A172 (cell line): ENCODE measurements at regions not wholly inside any gene's neighbourhood (a gene's known extent, or its start where the extent isn't known, plus 50 kb on each side); places are given as distances from the start of the nearest gene placed in this dataset.
A peak's percentile ranks its signal among the peaks of the same experiment; 100 is the strongest.
"Not testable (repeated sequence)": the region's sequence is repeated elsewhere in the genome, so short reads cannot be mapped to it uniquely, and the experiment has no call there.

Experiments
- DNase-seq: peaks from one replicate; pipeline ENCODE4 v3.0.0-alpha.2; 2015; ENCODE audit warnings: low spot score

- DNase-seq = peak; percentile 2
Measured at GRCh38 chr5:84885485-84886258, 501.0 kb upstream of the EDIL3 start.

- no peak for DNase-seq
Measured at GRCh38 chr5:84881737-84882136, 497.1 kb upstream of the EDIL3 start.

- no peak for DNase-seq
Measured at GRCh38 chr5:84874196-84874595, 489.5 kb upstream of the EDIL3 start.

- DNase-seq = no peak
Measured at GRCh38 chr5:84872768-84873167, 488.1 kb upstream of the EDIL3 start.

- DNase-seq = no peak
Measured at GRCh38 chr5:84870369-84870768, 485.7 kb upstream of the EDIL3 start.

GRCh38 chr5:84869675-84870074 lies 485.0 kb upstream of the EDIL3 start:
- DNase-seq = no peak

GRCh38 chr5:84863936-84864335 lies 479.3 kb upstream of the EDIL3 start:
- not testable (repeated sequence) for DNase-seq

- no peak for DNase-seq
Measured at GRCh38 chr5:84863020-84863419, 478.3 kb upstream of the EDIL3 start.

- DNase-seq = no peak
Measured at GRCh38 chr5:84862132-84862531, 477.5 kb upstream of the EDIL3 start.

GRCh38 chr5:84861306-84861705 lies 476.6 kb upstream of the EDIL3 start:
- no peak for DNase-seq

- DNase-seq = no peak
Measured at GRCh38 chr5:84859056-84859455, 474.4 kb upstream of the EDIL3 start.

GRCh38 chr5:84831701-84832100 lies 447.0 kb upstream of the EDIL3 start:
- DNase-seq = no peak

- no peak for DNase-seq
Measured at GRCh38 chr5:84830265-84830664, 445.6 kb upstream of the EDIL3 start.

GRCh38 chr5:84825606-84826005 lies 440.9 kb upstream of the EDIL3 start:
- DNase-seq = peak; percentile 4

- DNase-seq = no peak
Measured at GRCh38 chr5:84821924-84822323, 437.2 kb upstream of the EDIL3 start.

- DNase-seq = no peak
Measured at GRCh38 chr5:84817953-84818352, 433.3 kb upstream of the EDIL3 start.

GRCh38 chr5:84816746-84817547 lies 432.3 kb upstream of the EDIL3 start:
- DNase-seq = no peak

GRCh38 chr5:84816160-84816559 lies 431.5 kb upstream of the EDIL3 start:
- DNase-seq = no peak

- DNase-seq = no peak
Measured at GRCh38 chr5:84805473-84805872, 420.8 kb upstream of the EDIL3 start.

- no peak for DNase-seq
Measured at GRCh38 chr5:84796399-84796798, 411.7 kb upstream of the EDIL3 start.

- no peak for DNase-seq
Measured at GRCh38 chr5:84794486-84795035, 409.9 kb upstream of the EDIL3 start.

GRCh38 chr5:84791730-84792129 lies 407.1 kb upstream of the EDIL3 start:
- DNase-seq = no peak

- no peak for DNase-seq
Measured at GRCh38 chr5:84791138-84791537, 406.5 kb upstream of the EDIL3 start.
